AG20443 (cell line): ENCODE measurements at regions not wholly inside any gene's neighbourhood (a gene's known extent, or its start where the extent isn't known, plus 50 kb on each side); places are given as distances from the start of the nearest gene placed in this dataset.

Source experiments
- DNase-seq: peaks from one replicate; pipeline ENCODE4 v3.0.0; 2012; ENCODE audit warnings: low spot score, mixed read lengths

GRCh38 chr4:156238171-156238570 is 284.5 kb upstream of the CTSO start:
- no peak for DNase-seq

GRCh38 chr4:156237231-156237630 is 283.6 kb upstream of the CTSO start:
- no peak for DNase-seq

- DNase-seq, result no peak
Measured at GRCh38 chr4:156230176-156230575, 276.5 kb upstream of the CTSO start.

GRCh38 chr4:156228676-156229075 is 275.0 kb upstream of the CTSO start:
- DNase-seq, result peak; percentile 14

GRCh38 chr4:156227321-156227720 is 273.7 kb upstream of the CTSO start:
- no peak for DNase-seq

- no peak for DNase-seq
Measured at GRCh38 chr4:156223985-156224384, 270.3 kb upstream of the CTSO start.

- DNase-seq, result no peak
Measured at GRCh38 chr4:156217236-156217635, 263.6 kb upstream of the CTSO start.

- no peak for DNase-seq
Measured at GRCh38 chr4:156201050-156201449, 247.4 kb upstream of the CTSO start.

GRCh38 chr4:156198511-156198910 is 244.8 kb upstream of the CTSO start:
- DNase-seq, result no peak

- no peak for DNase-seq
Measured at GRCh38 chr4:156197216-156197615, 243.6 kb upstream of the CTSO start.

GRCh38 chr4:156196722-156197121 is 243.1 kb upstream of the CTSO start:
- no peak for DNase-seq

GRCh38 chr4:156195914-156196313 is 242.2 kb upstream of the CTSO start:
- DNase-seq, result no peak

- peak; percentile 10 for DNase-seq
Measured at GRCh38 chr4:156194896-156195295, 241.2 kb upstream of the CTSO start.

- no peak for DNase-seq
Measured at GRCh38 chr4:156193800-156194199, 240.1 kb upstream of the CTSO start.

- DNase-seq, result peak; percentile 8
Measured at GRCh38 chr4:156193106-156193505, 239.4 kb upstream of the CTSO start.

GRCh38 chr4:156192033-156192432 is 238.4 kb upstream of the CTSO start:
- DNase-seq, result no peak

- DNase-seq, result no peak
Measured at GRCh38 chr4:156191044-156191781, 237.5 kb upstream of the CTSO start.

- no peak for DNase-seq
Measured at GRCh38 chr4:156190615-156191014, 236.9 kb upstream of the CTSO start.

GRCh38 chr4:156188596-156188995 is 234.9 kb upstream of the CTSO start:
- DNase-seq, result no peak

GRCh38 chr4:156186111-156186510 is 232.4 kb upstream of the CTSO start:
- no peak for DNase-seq

GRCh38 chr4:156185514-156186055 is 231.9 kb upstream of the CTSO start:
- no peak for DNase-seq

GRCh38 chr4:156182269-156182668 is 228.6 kb upstream of the CTSO start:
- no peak for DNase-seq

- DNase-seq, result no peak
Measured at GRCh38 chr4:156177941-156178340, 224.3 kb upstream of the CTSO start.

GRCh38 chr4:156176896-156177295 is 223.2 kb upstream of the CTSO start:
- no peak for DNase-seq
